ENCODE measurements at regions not wholly inside any gene's neighbourhood (a gene's known extent, or its start where the extent isn't known, plus 50 kb on each side); places are given as distances from the start of the nearest gene placed in this dataset.
"Not testable (repeated sequence)": the region's sequence is repeated elsewhere in the genome, so short reads cannot be mapped to it uniquely, and the experiment has no call there.

DNA sequence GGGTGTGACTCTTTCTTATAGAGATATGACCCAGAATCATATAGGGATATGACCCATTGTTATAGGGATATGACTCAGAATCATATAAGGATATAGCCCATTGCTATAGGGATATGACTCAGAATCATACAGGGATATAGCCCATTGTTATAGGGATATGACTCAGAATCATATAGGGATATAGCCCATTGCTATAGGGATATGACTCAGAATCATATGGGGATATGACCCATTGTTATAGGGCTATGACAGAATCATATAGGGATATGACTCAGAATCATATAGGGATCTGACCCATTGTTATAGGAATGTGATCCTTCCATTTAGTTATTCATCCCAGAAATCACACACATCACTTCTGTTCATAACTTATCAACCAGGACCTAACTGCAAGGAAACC is 312.2 kb upstream of the ADARB2 start:
- no peak for DNase-seq

GRCh38 chr10:2048337-2048973 is 311.1 kb upstream of the ADARB2 start:
- no peak for DNase-seq

DNA sequence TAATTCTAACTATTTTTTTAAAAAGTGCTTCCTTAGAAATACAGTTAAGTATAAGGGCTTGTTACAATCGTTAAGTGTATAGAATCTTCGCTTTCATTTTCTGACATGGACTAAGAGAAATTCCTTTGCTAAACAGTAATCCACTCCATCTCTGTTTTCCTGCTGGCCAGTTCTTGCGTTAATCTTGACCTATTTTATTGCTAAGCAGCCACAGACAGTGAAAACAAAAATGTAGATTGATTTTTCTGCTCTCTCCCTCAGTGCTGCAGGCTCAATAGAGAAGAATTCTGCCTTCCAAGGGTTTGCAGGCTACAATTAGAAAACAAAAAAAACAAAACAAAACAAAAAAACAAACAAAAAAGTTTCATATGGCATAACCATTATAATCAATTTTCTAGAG is 310.4 kb upstream of the ADARB2 start:
- no peak for DNase-seq

- no peak for DNase-seq
Observed at GRCh38 chr10:2043379-2043778, 306.1 kb upstream of the ADARB2 start.

- no peak for DNase-seq
Observed at GRCh38 chr10:2038036-2038435, 300.7 kb upstream of the ADARB2 start.

DNA sequence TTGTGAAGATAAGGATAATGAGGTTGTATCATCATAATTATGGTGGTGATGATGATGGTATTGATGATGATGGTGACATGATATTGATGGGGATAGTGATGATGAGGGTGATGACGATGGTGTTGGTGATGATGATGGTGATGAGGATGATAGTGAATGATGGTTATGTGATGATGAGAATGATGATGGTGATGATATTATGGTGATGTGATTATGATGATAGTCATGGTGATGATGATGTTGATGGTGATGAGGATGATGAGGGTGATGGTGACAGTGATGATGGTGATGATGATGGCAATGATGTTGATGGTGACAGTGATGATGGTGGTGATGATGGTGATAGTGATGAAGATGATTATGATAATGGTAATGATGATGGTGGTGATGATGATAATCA is 299.9 kb upstream of the ADARB2 start:
- no peak for DNase-seq

DNA sequence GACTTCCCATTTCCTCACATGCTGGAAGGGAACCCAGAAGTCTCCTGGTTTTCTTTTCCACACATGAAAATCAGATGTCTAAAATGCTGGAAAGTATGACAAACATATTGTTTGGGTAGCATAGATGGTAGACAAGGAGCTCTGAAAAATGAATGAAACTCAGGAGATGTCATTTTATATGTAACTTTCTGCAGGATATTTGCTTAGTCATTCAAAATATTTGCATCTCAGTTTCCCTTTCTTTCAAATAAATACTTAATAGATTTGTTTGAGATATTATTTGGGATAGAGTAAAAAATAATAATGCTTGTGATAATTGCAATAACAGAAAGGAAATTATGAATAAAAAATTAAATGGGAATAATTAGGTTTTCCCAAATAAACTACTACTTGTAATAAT is 298.9 kb upstream of the ADARB2 start:
- DNase-seq, result no peak

GRCh38 chr10:2030046-2030445 is 292.7 kb upstream of the ADARB2 start:
- DNase-seq, result no peak

- DNase-seq, result no peak
Observed at GRCh38 chr10:2026936-2027335, 289.6 kb upstream of the ADARB2 start.

GRCh38 chr10:2024750-2025149 is 287.4 kb upstream of the ADARB2 start:
- DNase-seq, result not testable (repeated sequence)

DNA sequence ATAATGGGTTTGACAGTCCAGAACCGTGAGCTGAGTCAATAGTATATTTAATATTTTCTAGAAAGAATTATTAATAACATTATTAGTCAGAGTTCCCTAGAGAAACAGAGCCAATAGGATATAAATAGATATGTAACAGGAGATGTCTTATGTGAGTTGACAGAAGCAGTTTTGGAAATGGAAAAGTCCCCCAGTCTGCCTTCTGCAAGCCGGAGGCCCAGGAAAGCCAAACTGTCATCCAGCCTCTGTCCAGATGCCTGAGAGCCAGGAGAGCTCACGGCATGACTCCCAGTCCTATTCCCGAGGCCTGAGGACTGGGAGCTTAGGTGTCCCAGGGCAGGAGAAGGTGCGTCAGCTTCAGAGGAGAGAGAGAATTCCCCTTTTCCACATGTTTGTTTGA is 286.4 kb upstream of the ADARB2 start:
- DNase-seq, result no peak

- no peak for DNase-seq
Observed at GRCh38 chr10:2022401-2022800, 285.1 kb upstream of the ADARB2 start.

DNA sequence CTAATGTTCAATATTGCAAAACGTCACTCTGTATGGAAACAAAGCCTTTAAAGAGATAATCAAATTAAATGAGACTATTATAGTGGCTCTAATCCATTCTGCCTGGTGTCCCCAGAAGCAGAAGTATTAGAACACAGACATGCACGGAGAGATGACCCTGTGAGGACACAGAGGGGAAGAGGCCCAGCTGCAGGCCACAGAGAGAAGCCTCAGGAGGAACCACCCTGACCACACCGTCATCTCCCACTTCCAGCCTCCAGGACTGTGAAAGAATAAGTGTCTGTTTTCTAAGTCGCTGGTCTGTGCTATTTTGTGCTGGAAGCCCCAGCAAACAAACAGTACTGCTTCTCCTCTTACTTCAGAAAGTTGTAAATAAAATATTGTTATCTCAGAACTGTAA is 283.5 kb upstream of the ADARB2 start:
- no peak for DNase-seq

- DNase-seq, result no peak
Observed at GRCh38 chr10:2019803-2020202, 282.5 kb upstream of the ADARB2 start.

GRCh38 chr10:2019281-2019680 is 282.0 kb upstream of the ADARB2 start:
- DNase-seq, result no peak

DNA sequence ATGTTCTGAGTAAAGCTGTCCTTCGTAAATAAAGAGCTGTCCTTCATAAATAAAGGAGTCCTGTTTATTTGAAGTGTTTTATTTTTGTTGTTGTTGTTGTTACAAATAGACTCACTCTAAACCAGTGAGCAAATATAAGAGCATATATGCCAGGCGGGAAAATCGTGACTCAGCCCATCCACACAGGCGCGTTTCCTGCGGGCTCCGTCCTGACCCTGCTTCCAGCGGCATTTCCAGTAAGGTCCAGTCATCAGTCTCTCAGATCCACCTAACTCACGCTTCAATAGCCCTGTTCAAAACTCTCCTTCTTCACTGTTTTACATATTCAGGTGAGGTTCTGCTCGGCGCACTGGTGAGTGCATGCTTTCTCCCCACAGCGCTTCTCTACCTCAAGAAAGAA is 277.2 kb upstream of the ADARB2 start:
- no peak for DNase-seq

DNA sequence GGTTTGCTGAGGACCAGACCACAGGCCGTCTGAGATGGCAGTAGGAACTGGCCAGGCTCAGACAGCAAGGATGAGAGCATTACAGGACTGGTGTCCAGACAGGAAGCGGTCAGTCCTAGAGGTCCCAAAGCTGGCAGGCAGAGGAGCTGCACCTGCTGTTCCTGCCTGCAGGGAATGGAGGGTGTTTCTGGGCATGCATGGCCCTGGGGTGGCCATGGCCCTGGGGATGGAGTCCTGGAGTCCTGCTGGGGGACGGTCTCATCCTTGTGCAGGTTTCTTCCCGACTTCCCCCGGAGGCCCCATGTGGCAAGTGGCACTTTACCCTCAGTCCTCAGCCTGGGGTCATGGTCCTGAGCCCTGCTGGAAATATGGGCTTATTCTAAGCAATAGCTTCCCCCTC is 274.9 kb upstream of the ADARB2 start:
- DNase-seq, result no peak

DNA sequence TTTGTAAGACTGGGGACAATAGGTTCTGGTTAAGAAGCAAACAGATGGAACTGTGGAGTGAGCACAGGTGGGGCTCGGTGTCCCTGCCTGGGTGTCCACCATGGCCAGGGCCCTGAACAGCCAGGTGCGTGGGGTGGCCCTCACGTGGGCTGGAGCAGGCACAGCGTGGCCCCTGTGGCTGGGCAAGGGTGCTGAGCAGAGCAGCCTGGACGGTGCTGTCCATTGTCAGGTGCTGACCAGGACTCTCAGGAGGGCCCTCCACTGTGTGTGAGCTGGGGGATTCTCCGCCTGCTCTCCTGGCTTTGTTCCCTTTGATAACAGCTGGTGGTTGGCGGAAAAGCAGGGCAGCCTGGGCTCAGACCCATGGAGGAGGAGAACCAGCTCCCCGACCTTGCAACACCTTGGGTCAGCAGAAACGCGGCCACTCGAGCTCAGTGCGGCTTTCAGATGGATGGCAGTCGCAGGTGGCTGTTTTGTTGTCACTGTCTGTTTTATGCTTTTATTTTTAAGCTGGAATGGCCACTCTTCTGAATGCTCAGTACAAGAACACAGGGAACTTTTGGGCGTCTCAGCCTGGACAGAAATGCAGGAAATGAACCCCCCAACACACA is 273.9 kb upstream of the ADARB2 start:
- no peak for DNase-seq

DNA sequence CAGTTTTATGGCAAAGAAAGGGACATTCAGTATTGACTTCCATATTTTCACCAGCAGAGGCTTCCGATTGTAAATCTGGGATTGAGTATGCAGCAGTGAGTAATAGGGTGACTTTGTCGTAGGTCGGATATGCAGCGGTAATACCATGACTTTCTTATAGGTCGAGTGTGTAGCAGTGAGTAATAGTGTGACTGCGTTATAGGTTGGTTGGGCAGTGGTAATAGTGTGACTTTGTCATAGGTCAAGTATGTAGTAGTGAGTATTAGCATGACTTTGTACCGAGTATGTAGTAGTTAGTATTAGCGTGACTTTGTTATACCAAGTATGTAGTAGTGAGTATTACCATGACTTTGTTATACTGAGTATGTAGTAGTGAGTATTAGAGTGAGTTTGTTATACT is 268.2 kb upstream of the ADARB2 start:
- no peak for DNase-seq

- no peak for DNase-seq
Observed at GRCh38 chr10:1992930-1993329, 255.6 kb upstream of the ADARB2 start.

GRCh38 chr10:1989090-1989489 is 251.8 kb upstream of the ADARB2 start:
- DNase-seq, result no peak

DNA sequence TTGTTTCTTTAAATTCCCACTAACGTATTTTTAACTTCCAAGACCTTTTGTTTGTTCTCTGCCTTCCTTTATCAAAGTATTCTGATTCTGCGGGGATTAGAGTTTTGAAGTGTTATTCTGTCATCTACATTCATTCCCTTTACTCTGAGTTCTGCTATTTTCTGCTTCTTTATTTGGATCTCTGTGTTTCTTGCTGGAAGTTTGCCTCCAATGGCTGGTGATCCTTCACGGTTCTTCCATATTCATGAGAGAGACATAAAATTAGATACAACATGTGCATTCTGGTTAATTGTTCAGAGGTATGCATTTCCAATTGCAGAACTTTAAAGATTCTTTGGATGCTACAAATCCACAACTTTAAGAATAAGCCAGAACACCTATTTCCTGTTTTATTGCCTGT is 244.7 kb upstream of the ADARB2 start:
- no peak for DNase-seq

DNA sequence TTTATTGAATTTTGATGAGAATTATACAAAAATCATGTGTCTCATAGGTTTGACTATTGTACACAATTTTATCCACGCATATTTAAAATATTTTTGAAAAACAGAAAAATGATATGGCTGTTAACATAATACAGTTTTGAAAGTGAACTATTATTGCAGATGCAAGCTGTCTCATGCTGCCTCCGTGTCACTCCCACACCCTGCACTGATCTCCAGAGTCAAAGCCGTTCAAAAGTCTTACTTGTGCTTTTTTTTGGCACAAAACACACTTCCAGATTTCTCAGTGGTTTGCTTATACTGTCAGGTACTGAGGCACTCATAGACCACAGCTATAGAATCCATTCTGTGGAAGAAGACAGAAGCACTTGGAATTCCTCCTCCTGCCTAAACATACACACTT is 243.1 kb upstream of the ADARB2 start:
- DNase-seq, result no peak

DNA sequence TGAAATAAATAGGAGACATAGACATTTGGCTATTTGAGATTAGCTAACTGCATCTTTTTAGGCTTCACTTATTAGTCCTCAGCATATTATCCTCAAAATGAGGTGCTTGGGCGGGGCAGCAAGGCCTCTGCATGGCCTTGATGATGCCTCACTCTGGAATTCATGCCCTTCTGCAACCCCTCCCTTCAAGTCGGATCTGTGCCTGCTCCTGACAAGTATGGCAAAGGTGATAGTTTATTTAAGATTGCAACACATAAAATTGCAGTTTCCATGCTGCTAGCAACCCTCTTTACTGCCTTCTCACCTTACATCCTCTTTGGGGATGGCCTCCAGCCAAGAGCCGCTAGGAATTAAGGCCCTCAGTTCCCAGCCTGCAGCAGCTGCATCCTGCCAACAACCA is 241.3 kb upstream of the ADARB2 start:
- no peak for DNase-seq

DNA sequence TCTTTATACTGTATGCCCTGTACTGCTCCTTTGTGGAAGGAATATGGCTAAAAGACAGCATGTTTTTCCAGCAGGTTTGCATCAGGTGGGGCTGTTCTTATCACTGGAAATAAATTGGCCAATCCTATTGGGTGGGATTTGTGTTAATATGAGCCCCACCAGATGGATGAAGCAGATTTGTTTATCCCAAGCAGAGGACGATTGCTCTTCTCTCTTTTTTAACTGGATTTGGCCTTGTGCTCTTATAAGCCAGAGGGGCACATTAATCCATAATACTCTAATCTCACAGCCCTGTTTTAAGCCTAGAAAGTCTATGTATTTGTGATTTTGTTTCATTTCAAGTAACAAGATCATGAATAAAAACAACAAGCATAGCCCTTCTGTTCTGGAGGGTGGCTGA is 240.1 kb upstream of the ADARB2 start:
- no peak for DNase-seq

Measured in DMS 273 treated with DMSO at 0.1 percent for 48 hours (cell line).